T-cell (primary cell): ENCODE measurements at regions not wholly inside any gene's neighbourhood (a gene's known extent, or its start where the extent isn't known, plus 50 kb on each side); places are given as distances from the start of the nearest gene placed in this dataset.
"Not testable (repeated sequence)": the region's sequence is repeated elsewhere in the genome, so short reads cannot be mapped to it uniquely, and the experiment has no call there.

ENCODE experiments used
- ATAC-seq, 4 experiments: fragments of 200-7000 bp in 3 of 4; fragments of 150-1000 bp in 1 of 4; cut with Tn5 transposase; replicated peaks in 1 of 4; 1 replicate in 3 of 4; 2 replicates in 1 of 4; pipeline ENCODE4 v1.10.0; 2021; ENCODE audit warnings: moderate library complexity in 3 of 4, mild to moderate bottlenecking in 2 of 4, moderate number of reproducible peaks in 1 of 4
- CTCF ChIA-PET, 2 donors: fragments of 300-600 bp; sonication (Branson Sonifier 250); formaldehyde crosslinking; loops; one replicate each; lab custom pipeline; 2022; ENCODE audit warnings: antibody characterized with exemption in 2 of 2; lab: Charles Lee
- POLR2A ChIA-PET, 2 donors: fragments of 300-600 bp; sonication (Branson Sonifier 250); formaldehyde crosslinking; loops; one replicate each; lab custom pipeline; 2022; ENCODE audit warnings: antibody characterized with exemption in 2 of 2; lab: Charles Lee
- DNase-seq, 35 experiments: peaks; one replicate each; pipeline versions ENCODE4 v3.0.0 to v3.0.0-alpha.2; 2013 to 2023
- H3K27ac ChIP-seq: one replicate; pipeline ENCODE4 v1.5.1; 2013; ENCODE audit warnings: low read length
- H3K27me3 ChIP-seq, 2 experiments: replicated peaks in 1 of 2; 1 replicate in 1 of 2; 2 replicates in 1 of 2; pipeline versions ENCODE4 v1.6.1 to v1.7.0; 2013; ENCODE audit warnings: low read length in 1 of 2, mixed read lengths in 1 of 2; ENCODE audit not compliant: control insufficient read depth in 2 of 2, insufficient read depth in 2 of 2; ENCODE audit errors: extremely low read depth in 1 of 2
- H3K36me3 ChIP-seq, 2 donors: 1 replicate in 1 of 2; 2 replicates in 1 of 2; pipeline versions ENCODE4 v1.6.1 to v1.7.0; 2013; ENCODE audit warnings: low read length in 1 of 2; ENCODE audit not compliant: control insufficient read depth in 2 of 2, insufficient read depth in 1 of 2; ENCODE audit errors: extremely low read depth in 1 of 2
- H3K4me1 ChIP-seq, 2 experiments: 1 replicate in 1 of 2; 2 replicates in 1 of 2; pipeline versions ENCODE4 v1.6.1 to v1.7.0; 2013; ENCODE audit warnings: low read length in 2 of 2, mixed read lengths in 1 of 2; ENCODE audit not compliant: insufficient read depth in 2 of 2, control insufficient read depth in 1 of 2; ENCODE audit errors: extremely low read depth in 1 of 2
- H3K4me3 ChIP-seq, 2 donors: 1 replicate in 1 of 2; 2 replicates in 1 of 2; pipeline versions ENCODE4 v1.5.1 to v1.7.0; 2013; ENCODE audit warnings: mild to moderate bottlenecking in 2 of 2, low read length in 1 of 2, moderate library complexity in 1 of 2; ENCODE audit not compliant: control insufficient read depth in 1 of 2; ENCODE audit errors: extremely low read depth in 1 of 2
- H3K9me3 ChIP-seq: 2 replicates; pipeline ENCODE4 v1.7.0; 2013
- H3K27ac Mint-ChIP-seq, 2 donors: one replicate each; pipeline ENCODE4 v1.8.0; 2020 to 2021; ENCODE audit warnings: mild to moderate bottlenecking in 2 of 2, mixed read lengths in 2 of 2
- H3K27me3 Mint-ChIP-seq, 2 donors: one replicate each; pipeline ENCODE4 v1.8.0; 2021 to 2022; ENCODE audit warnings: mixed read lengths in 2 of 2
- H3K36me3 Mint-ChIP-seq: one replicate; pipeline ENCODE4 v1.8.0; 2021; ENCODE audit warnings: mixed read lengths
- H3K4me1 Mint-ChIP-seq, 3 donors: one replicate each; pipeline ENCODE4 v1.8.0; 2020 to 2022; ENCODE audit warnings: mixed read lengths in 3 of 3, mild to moderate bottlenecking in 1 of 3
- H3K4me3 Mint-ChIP-seq, 3 donors: one replicate each; pipeline ENCODE4 v1.8.0; 2020 to 2022; ENCODE audit warnings: mild to moderate bottlenecking in 3 of 3, mixed read lengths in 3 of 3, moderate library complexity in 3 of 3
- H3K9me3 Mint-ChIP-seq, 3 donors: one replicate each; pipeline ENCODE4 v1.8.0; 2020 to 2022; ENCODE audit warnings: mixed read lengths in 3 of 3
- WGBS: methylation state at CpG from one replicate; pipeline ENCODE4 v1.1.5; 2013; ENCODE audit warnings: missing lambda C conversion rate; ENCODE audit not compliant: insufficient coverage; 5-methylcytosine and 5-hydroxymethylcytosine counted together

DNA sequence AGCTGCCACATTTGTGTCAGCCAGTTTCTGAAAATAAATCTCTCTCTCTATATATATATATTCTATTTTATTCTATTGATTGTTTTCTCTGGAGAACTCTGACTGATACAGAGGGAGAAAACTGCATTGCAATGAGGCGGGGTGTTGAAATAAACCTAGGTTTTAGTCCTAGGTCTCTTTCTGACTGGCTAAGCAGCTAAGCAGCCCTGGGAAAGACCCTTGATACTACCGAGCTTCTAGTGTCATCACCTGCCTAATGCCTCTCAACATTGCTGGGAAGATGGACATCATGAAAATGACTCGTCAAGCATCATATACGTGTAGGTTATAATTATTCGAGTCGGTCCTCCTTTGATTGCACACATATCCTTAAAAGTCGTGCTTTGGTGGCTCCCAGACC, 166.5 kb upstream of the IL12B start:
- Histone ChIP-seq H3K9me3 (no peaks in the 10 kb centered on the region), H3K36me3 (no peaks in the 10 kb centered on the region), H3K27me3 (no peaks in the 10 kb centered on the region), H3K27ac (no peak overlapping the region), H3K4me3 (no peak overlapping the region), H3K4me1 (no peaks in the 10 kb centered on the region)
- WGBS, result 83% methylated on average over 3 of the region's 7 CpGs
- ATAC-seq, result no peak
- no peaks in the 10 kb centered on the region for H3K36me3 Mint-ChIP-seq
- H3K4me3 Mint-ChIP-seq, result no peak overlapping the region
- DNase-seq, result no peak
- H3K9me3 Mint-ChIP-seq, result peaks cover 0 to 4% (median 0%) of the 10 kb centered on the region in 3 donors
- H3K27me3 Mint-ChIP-seq, result peaks cover 0 to 18% of the 10 kb centered on the region in 2 donors
- ChIA-PET POLR2A (no interaction called here), CTCF (no interaction called here)
- no peak overlapping the region for H3K27ac Mint-ChIP-seq
- no peaks in the 10 kb centered on the region for H3K4me1 Mint-ChIP-seq

- ATAC-seq, result no peak
- H3K36me3 Mint-ChIP-seq, result no peaks in the 10 kb centered on the region
- peaks cover 0 to 4% (median 0%) of the 10 kb centered on the region in 3 donors for H3K9me3 Mint-ChIP-seq
- H3K9me3 ChIP-seq, result no peaks in the 10 kb centered on the region
- ChIA-PET CTCF (no interaction called here), POLR2A (no interaction called here)
- H3K4me3 ChIP-seq, result no peak overlapping the region
- no peaks in the 10 kb centered on the region for H3K4me1 ChIP-seq
- H3K27me3 ChIP-seq, result no peaks in the 10 kb centered on the region
- H3K27me3 Mint-ChIP-seq, result peaks cover 0 to 18% of the 10 kb centered on the region in 2 donors
- WGBS, result 54% methylated on average over 2 of the region's 2 CpGs
- H3K36me3 ChIP-seq, result no peaks in the 10 kb centered on the region
- DNase-seq, result no peak
- no peaks in the 10 kb centered on the region for H3K4me1 Mint-ChIP-seq
- H3K4me3 Mint-ChIP-seq, result no peak overlapping the region
- H3K27ac ChIP-seq, result no peak overlapping the region
- no peak overlapping the region for H3K27ac Mint-ChIP-seq
Measured at GRCh38 chr5:159497221-159497620, 166.9 kb upstream of the IL12B start.

DNA sequence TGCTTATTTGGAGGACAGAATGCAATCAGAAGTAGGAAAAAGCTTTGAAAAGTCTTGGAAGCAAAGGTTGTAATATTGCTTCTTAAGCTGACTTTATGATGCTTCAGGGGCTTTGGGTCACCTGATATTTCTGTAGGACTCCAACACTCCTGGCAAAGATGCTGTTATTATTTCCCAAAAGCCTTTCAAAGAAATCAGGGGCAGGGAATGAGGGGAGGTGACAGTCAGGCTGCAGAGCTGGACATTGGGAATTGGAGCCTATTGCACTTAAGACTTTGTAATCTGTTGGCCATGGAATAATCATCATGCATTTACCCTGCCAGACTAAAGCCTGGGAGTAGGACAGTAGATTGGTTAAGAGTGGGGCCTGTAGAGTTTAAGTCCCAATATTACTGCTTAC, 168.3 kb upstream of the IL12B start:
- Mint-ChIP-seq H3K27ac (no peak overlapping the region), H3K9me3 (peaks cover 0 to 4% (median 0%) of the 10 kb centered on the region in 3 donors)
- POLR2A ChIA-PET, result no interaction called here

GRCh38 chr5:159502116-159502515, 171.8 kb upstream of the IL12B start:
- H3K27me3 ChIP-seq, H3K4me3 ChIP-seq, H3K27ac ChIP-seq, H3K36me3 Mint-ChIP-seq, H3K36me3 ChIP-seq, H3K27ac Mint-ChIP-seq, ATAC-seq, CTCF ChIA-PET, H3K27me3 Mint-ChIP-seq, POLR2A ChIA-PET, H3K9me3 Mint-ChIP-seq, H3K4me1 ChIP-seq, H3K4me1 Mint-ChIP-seq, H3K9me3 ChIP-seq, DNase-seq, H3K4me3 Mint-ChIP-seq: not testable (repeated sequence)
- no CpG with 5 or more reads among the region's 4 CpGs for WGBS

More for the DNA sequence above, 168.3 kb upstream of the IL12B start:
- Histone ChIP-seq H3K4me1 (no peaks in the 10 kb centered on the region), H3K27me3 (no peaks in the 10 kb centered on the region), H3K36me3 (no peaks in the 10 kb centered on the region), H3K9me3 (no peaks in the 10 kb centered on the region), H3K27ac (no peak overlapping the region), H3K4me3 (no peak overlapping the region)
- H3K27me3 Mint-ChIP-seq, result peaks cover 0 to 18% of the 10 kb centered on the region in 2 donors
- DNase-seq, result no peak
- H3K36me3 Mint-ChIP-seq, result no peaks in the 10 kb centered on the region
- no peak for ATAC-seq
- CTCF ChIA-PET, result no interaction called here
- no peak overlapping the region for H3K4me3 Mint-ChIP-seq
- H3K4me1 Mint-ChIP-seq, result no peaks in the 10 kb centered on the region

- no peak overlapping the region for H3K27ac Mint-ChIP-seq
- 75% methylated on average over 2 of the region's 4 CpGs for WGBS
- Histone ChIP-seq H3K27me3 (peaks cover 0 to 3% of the 10 kb centered on the region in 2 experiments), H3K27ac (no peak overlapping the region), H3K4me1 (no peaks in the 10 kb centered on the region), H3K36me3 (no peaks in the 10 kb centered on the region), H3K9me3 (no peaks in the 10 kb centered on the region), H3K4me3 (no peak overlapping the region)
- ChIA-PET CTCF (interaction anchor here in 1 of 2 donors (0.6 kb wide), 1 partner anchor 339 kb away, joined by 3 read pairs; no protein-coding TSS in a partner anchor), POLR2A (no interaction called here)
- H3K9me3 Mint-ChIP-seq, result peaks cover 0 to 4% (median 0%) of the 10 kb centered on the region in 3 donors
- no peak overlapping the region for H3K4me3 Mint-ChIP-seq
- H3K4me1 Mint-ChIP-seq, result no peaks in the 10 kb centered on the region
- no peaks in the 10 kb centered on the region for H3K36me3 Mint-ChIP-seq
- ATAC-seq (no peak), DNase-seq (no peak)
- peaks cover 0 to 7% of the 10 kb centered on the region in 2 donors for H3K27me3 Mint-ChIP-seq
Measured at GRCh38 chr5:159503236-159503635, 172.9 kb upstream of the IL12B start.

- no peak overlapping the region for H3K4me3 ChIP-seq
- no peak for DNase-seq
- Mint-ChIP-seq H3K36me3 (no peaks in the 10 kb centered on the region), H3K4me1 (no peaks in the 10 kb centered on the region), H3K27me3 (peaks cover 0 to 6% of the 10 kb centered on the region in 2 donors), H3K4me3 (no peak overlapping the region), H3K9me3 (peaks cover 0 to 4% (median 0%) of the 10 kb centered on the region in 3 donors), H3K27ac (no peak overlapping the region)
- ATAC-seq, result no peak
- peaks cover 0 to 3% of the 10 kb centered on the region in 2 experiments for H3K27me3 ChIP-seq
- CTCF ChIA-PET, result interaction anchor here in 1 of 2 donors (0.7 to 1.5 kb wide), 2 partner anchors 11 to 68 kb away, joined by 3 to 4 read pairs; no protein-coding TSS in a partner anchor
- POLR2A ChIA-PET, result interaction anchor here (0.5 kb wide), 2 partner anchors 47 to 138 kb away, joined by 4 read pairs; no protein-coding TSS in a partner anchor
- no peak overlapping the region for H3K27ac ChIP-seq
- no peaks in the 10 kb centered on the region for H3K36me3 ChIP-seq
- WGBS, result no CpG with 5 or more reads among the region's 2 CpGs
- no peaks in the 10 kb centered on the region for H3K9me3 ChIP-seq
- H3K4me1 ChIP-seq, result no peaks in the 10 kb centered on the region
Measured at GRCh38 chr5:159504106-159504856, 174.0 kb upstream of the IL12B start.
